Neural cell (in vitro differentiated cells): ENCODE measurements at regions not wholly inside any gene's neighbourhood (a gene's known extent, or its start where the extent isn't known, plus 50 kb on each side); places are given as distances from the start of the nearest gene placed in this dataset.

Source experiments
- EP300 ChIP-seq: fragments of 450-650 bp; conservative IDR thresholded peaks from 2 replicates; pipeline ENCODE4 v1.6.1; 2014; ENCODE audit warnings: antibody characterized with exemption, mild to moderate bottlenecking, moderate library complexity; ENCODE audit not compliant: poor library complexity, severe bottlenecking
- EZH2 ChIP-seq: fragments of 200-600, 300-800 bp; shearing (Covaris generic), sonication (generic); IDR thresholded peaks from 2 replicates; pipeline ENCODE4 v1.6.1; 2014; ENCODE audit warnings: antibody characterized with exemption, low read length, borderline replicate concordance, mild to moderate bottlenecking; ENCODE audit not compliant: insufficient read depth, poor library complexity, severe bottlenecking
- MXI1 ChIP-seq: fragments of 450-650 bp; conservative IDR thresholded peaks from 2 replicates; pipeline ENCODE4 v1.6.1; 2014; ENCODE audit warnings: antibody characterized with exemption, mild to moderate bottlenecking; ENCODE audit not compliant: poor library complexity, severe bottlenecking
- POLR2AphosphoS5 ChIP-seq: IDR thresholded peaks from 2 replicates; pipeline ENCODE4 v1.6.1; 2012
- RAD21 ChIP-seq: fragments of 450-650 bp; conservative IDR thresholded peaks from 2 replicates; pipeline ENCODE4 v1.6.1; 2014; ENCODE audit warnings: antibody characterized with exemption, mild to moderate bottlenecking, moderate library complexity
- SMC3 ChIP-seq: fragments of 450-650 bp; conservative IDR thresholded peaks from 2 replicates; pipeline ENCODE4 v1.6.1; 2014; ENCODE audit warnings: antibody characterized with exemption, mild to moderate bottlenecking, moderate library complexity; ENCODE audit not compliant: poor library complexity
- TAF1 ChIP-seq: IDR thresholded peaks from 2 replicates; pipeline ENCODE4 v1.6.1; 2012; ENCODE audit warnings: low read depth
- TF ChIP-seq, protein P1 (sequence below): IDR thresholded peaks from 2 replicates; pipeline ENCODE4 v1.6.1; 2012; ENCODE audit warnings: borderline replicate concordance
- TF ChIP-seq, protein P2 (sequence below): fragments of 450-650 bp; IDR thresholded peaks from 2 replicates; pipeline ENCODE4 v1.5.1; 2014; ENCODE audit warnings: antibody characterized with exemption, mild to moderate bottlenecking, moderate library complexity; ENCODE audit not compliant: poor library complexity, severe bottlenecking

DNA sequence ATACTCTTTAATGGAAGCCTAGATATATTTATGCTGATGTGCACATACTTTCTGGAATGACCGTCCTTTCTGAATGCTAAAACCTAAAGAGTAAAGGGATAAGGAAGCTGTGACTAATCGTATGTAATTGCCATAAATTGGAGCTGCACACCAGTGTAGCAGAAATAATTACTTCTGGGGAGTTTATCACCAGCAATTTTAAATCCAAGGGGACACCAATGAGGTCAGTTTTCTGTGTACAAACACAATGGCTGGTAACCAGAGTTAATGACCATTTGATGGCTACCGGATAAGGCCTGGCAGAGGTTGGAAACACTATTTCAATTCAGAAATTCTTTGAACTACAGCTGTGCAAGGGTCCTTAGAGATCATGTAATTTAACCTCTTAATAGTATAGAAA lies 670.1 kb downstream of the REEP3 start:
- TF ChIP-seq, protein P1, sequence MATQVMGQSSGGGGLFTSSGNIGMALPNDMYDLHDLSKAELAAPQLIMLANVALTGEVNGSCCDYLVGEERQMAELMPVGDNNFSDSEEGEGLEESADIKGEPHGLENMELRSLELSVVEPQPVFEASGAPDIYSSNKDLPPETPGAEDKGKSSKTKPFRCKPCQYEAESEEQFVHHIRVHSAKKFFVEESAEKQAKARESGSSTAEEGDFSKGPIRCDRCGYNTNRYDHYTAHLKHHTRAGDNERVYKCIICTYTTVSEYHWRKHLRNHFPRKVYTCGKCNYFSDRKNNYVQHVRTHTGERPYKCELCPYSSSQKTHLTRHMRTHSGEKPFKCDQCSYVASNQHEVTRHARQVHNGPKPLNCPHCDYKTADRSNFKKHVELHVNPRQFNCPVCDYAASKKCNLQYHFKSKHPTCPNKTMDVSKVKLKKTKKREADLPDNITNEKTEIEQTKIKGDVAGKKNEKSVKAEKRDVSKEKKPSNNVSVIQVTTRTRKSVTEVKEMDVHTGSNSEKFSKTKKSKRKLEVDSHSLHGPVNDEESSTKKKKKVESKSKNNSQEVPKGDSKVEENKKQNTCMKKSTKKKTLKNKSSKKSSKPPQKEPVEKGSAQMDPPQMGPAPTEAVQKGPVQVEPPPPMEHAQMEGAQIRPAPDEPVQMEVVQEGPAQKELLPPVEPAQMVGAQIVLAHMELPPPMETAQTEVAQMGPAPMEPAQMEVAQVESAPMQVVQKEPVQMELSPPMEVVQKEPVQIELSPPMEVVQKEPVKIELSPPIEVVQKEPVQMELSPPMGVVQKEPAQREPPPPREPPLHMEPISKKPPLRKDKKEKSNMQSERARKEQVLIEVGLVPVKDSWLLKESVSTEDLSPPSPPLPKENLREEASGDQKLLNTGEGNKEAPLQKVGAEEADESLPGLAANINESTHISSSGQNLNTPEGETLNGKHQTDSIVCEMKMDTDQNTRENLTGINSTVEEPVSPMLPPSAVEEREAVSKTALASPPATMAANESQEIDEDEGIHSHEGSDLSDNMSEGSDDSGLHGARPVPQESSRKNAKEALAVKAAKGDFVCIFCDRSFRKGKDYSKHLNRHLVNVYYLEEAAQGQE, result no peak
- TF ChIP-seq EZH2 (no peak), MXI1 (no peak), POLR2AphosphoS5 (no peak), EP300 (no peak), TAF1 (no peak), RAD21 (no peak), SMC3 (no peak)
- TF ChIP-seq, protein P2, sequence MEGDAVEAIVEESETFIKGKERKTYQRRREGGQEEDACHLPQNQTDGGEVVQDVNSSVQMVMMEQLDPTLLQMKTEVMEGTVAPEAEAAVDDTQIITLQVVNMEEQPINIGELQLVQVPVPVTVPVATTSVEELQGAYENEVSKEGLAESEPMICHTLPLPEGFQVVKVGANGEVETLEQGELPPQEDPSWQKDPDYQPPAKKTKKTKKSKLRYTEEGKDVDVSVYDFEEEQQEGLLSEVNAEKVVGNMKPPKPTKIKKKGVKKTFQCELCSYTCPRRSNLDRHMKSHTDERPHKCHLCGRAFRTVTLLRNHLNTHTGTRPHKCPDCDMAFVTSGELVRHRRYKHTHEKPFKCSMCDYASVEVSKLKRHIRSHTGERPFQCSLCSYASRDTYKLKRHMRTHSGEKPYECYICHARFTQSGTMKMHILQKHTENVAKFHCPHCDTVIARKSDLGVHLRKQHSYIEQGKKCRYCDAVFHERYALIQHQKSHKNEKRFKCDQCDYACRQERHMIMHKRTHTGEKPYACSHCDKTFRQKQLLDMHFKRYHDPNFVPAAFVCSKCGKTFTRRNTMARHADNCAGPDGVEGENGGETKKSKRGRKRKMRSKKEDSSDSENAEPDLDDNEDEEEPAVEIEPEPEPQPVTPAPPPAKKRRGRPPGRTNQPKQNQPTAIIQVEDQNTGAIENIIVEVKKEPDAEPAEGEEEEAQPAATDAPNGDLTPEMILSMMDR, result no peak
